ENCODE measurements at regions not wholly inside any gene's neighbourhood (a gene's known extent, or its start where the extent isn't known, plus 50 kb on each side); places are given as distances from the start of the nearest gene placed in this dataset.

DNA sequence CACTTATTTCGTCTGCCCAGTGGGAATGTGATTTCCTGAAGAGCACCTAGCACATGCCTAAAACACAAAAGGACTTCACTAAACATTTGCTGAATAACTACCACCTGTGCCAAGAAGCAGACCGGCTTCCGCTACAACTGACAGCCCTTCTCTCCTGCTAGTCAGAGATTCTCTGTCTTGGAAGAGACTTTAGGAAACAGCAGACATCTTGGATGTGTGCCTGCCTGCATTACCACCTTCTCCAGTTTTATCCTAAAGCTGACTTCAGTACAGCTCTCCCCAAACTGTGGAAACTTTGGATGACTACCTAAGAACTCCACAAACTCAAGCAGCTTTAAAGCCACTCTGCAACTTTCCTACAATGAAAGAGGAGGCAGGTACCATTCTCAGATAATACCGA is 116.5 kb upstream of the MAN2A1 start:
- no peak overlapping the region for H3K4me3 ChIP-seq
- DNase-seq: no peak
- H3K36me3 ChIP-seq: no peaks in the 10 kb centered on the region
- peaks cover 0 to 6% of the 10 kb centered on the region in 2 donors for H3K9me3 ChIP-seq
- H3K27me3 ChIP-seq: no peaks in the 10 kb centered on the region
- TF ChIP-seq, protein P1, sequence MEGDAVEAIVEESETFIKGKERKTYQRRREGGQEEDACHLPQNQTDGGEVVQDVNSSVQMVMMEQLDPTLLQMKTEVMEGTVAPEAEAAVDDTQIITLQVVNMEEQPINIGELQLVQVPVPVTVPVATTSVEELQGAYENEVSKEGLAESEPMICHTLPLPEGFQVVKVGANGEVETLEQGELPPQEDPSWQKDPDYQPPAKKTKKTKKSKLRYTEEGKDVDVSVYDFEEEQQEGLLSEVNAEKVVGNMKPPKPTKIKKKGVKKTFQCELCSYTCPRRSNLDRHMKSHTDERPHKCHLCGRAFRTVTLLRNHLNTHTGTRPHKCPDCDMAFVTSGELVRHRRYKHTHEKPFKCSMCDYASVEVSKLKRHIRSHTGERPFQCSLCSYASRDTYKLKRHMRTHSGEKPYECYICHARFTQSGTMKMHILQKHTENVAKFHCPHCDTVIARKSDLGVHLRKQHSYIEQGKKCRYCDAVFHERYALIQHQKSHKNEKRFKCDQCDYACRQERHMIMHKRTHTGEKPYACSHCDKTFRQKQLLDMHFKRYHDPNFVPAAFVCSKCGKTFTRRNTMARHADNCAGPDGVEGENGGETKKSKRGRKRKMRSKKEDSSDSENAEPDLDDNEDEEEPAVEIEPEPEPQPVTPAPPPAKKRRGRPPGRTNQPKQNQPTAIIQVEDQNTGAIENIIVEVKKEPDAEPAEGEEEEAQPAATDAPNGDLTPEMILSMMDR (IDR thresholded peaks at IDR 0.05): no peak
- H3K4me1 ChIP-seq: no peaks in the 10 kb centered on the region
- ATAC-seq: no peak
- H3K27ac ChIP-seq: no peak overlapping the region
- intact Hi-C loops (cut with DNase I): no loop called here

DNA sequence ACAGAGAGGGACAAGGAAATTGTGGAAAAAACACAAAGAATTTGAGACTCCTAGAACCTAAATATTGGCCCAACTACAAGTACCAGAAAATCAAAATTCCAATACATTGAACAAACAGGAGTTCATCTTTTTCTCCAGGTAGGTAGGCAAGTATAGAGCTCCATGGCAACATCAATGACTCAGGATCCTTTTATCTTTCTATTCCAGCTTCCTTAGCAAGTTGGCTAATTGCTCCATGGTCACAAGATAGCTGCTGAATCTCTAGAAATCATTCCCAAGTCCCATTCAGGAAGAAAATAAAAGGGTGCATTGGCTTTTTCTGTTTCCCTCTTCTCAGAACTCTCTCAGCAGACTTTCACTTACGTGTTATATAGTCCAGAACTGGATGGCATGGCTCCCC is 117.9 kb upstream of the MAN2A1 start:
- Histone ChIP-seq H3K27me3 (no peaks in the 10 kb centered on the region), H3K4me3 (no peak overlapping the region), H3K9me3 (peaks cover 0 to 6% of the 10 kb centered on the region in 2 donors), H3K27ac (no peak overlapping the region), H3K36me3 (no peaks in the 10 kb centered on the region), H3K4me1 (no peaks in the 10 kb centered on the region)
- ATAC-seq (no peak), DNase-seq (no peak)
- TF ChIP-seq, protein P1 (IDR thresholded peaks at IDR 0.05): no peak
- intact Hi-C loops (cut with DNase I): no loop called here

- intact Hi-C loops (cut with DNase I): no loop called here
- no peaks in the 10 kb centered on the region for H3K4me1 ChIP-seq
- H3K36me3 ChIP-seq: no peaks in the 10 kb centered on the region
- H3K27me3 ChIP-seq: no peaks in the 10 kb centered on the region
- H3K9me3 ChIP-seq: peaks cover 0 to 2% of the 10 kb centered on the region in 2 donors
- no peak overlapping the region for H3K27ac ChIP-seq
- ATAC-seq: no peak
- no peak for DNase-seq
- H3K4me3 ChIP-seq: no peak overlapping the region
- TF ChIP-seq, protein P1 (IDR thresholded peaks at IDR 0.05): no peak
Observed at GRCh38 chr5:109570362-109570874, 119.3 kb upstream of the MAN2A1 start.

DNA sequence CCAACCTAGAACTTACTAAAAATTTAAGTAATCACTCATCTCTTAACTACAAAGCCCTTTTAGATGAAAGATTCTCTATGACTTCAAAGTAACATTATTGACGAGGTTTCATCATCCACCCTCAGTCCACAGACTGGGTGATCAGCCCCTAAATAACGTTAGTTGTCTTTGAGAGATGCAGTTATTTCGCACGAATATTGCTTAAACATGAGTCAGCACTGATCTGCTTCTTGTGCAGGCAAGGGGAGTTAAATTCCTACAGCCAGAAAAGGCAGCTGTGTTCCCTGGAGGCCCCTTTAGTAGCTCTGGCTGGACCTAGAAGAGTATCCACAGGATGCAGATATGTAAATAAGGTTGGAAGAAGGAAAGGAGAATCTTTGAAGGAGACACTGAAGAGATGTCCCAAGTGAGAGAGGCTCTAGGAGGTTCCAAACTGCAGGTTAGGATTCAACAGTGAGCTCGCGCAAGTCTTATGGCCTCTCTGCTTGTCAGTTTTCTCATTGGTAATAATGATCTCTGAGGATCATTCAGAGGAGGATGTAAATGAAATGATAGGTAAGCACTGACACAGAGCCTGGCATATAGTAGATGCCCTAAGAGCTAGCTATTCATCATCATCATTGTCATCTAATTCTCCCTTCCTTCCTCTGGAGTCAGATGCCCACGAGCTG is 122.2 kb upstream of the MAN2A1 start:
- H3K27me3 ChIP-seq: no peaks in the 10 kb centered on the region
- DNase-seq: no peak
- no peak for ATAC-seq
- no peaks in the 10 kb centered on the region for H3K36me3 ChIP-seq
- no peaks in the 10 kb centered on the region for H3K4me1 ChIP-seq
- no peaks in the 10 kb centered on the region for H3K9me3 ChIP-seq
- intact Hi-C loops (cut with DNase I): no loop called here
- TF ChIP-seq, protein P1 (IDR thresholded peaks at IDR 0.05): no peak
- no peak overlapping the region for H3K27ac ChIP-seq
- H3K4me3 ChIP-seq: no peak overlapping the region

- Histone ChIP-seq H3K27me3 (no peaks in the 10 kb centered on the region), H3K9me3 (no peaks in the 10 kb centered on the region), H3K4me1 (no peaks in the 10 kb centered on the region), H3K36me3 (no peaks in the 10 kb centered on the region), H3K27ac (no peak overlapping the region), H3K4me3 (no peak overlapping the region)
- TF ChIP-seq, protein P1 (IDR thresholded peaks at IDR 0.05): no peak
- intact Hi-C loops (cut with DNase I): no loop called here
- no peak for DNase-seq
- no peak for ATAC-seq
Observed at GRCh38 chr5:109566361-109566760, 123.4 kb upstream of the MAN2A1 start.
